Cardiac fibroblast (primary cell): ENCODE measurements at regions not wholly inside any gene's neighbourhood (a gene's known extent, or its start where the extent isn't known, plus 50 kb on each side); places are given as distances from the start of the nearest gene placed in this dataset.

Experiments used
- DNase-seq, 2 donors: peaks; one replicate each; pipeline versions ENCODE4 v3.0.0 to v3.0.0-alpha.2; 2010; ENCODE audit warnings: low read depth in 2 of 2
- H3K4me3 ChIP-seq, 2 donors: replicated peaks in 1 of 2; 1 replicate in 1 of 2; 2 replicates in 1 of 2; pipeline ENCODE4 v1.5.1; 2011; ENCODE audit warnings: low read depth in 2 of 2, low read length in 2 of 2, mild to moderate bottlenecking in 2 of 2, moderate library complexity in 1 of 2
- TF ChIP-seq, protein P1 (sequence below): IDR thresholded peaks from one replicate; pipeline ENCODE4 v1.5.1; 2011; ENCODE audit warnings: low read depth, mild to moderate bottlenecking, low read length, inconsistent platforms

DNA sequence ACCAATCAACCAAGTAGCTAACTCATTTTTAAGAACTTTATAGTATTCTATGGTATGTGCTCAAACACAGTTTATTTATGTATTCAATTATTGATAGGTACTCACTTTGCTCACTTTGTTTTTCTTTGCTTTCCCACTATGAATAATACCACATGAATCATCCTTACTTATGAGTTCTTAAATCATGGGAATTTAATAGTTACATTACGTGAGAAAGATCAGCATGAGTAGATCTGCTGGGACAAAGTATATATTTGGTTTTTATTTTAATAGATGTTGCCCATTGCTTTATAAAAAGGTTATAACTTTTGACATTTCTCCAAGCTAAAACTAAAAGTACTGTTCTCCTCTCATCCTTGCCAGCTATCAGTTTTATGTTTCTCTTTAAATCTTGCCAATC is 390.7 kb downstream of the LRATD1 start:
- TF ChIP-seq, protein P1, sequence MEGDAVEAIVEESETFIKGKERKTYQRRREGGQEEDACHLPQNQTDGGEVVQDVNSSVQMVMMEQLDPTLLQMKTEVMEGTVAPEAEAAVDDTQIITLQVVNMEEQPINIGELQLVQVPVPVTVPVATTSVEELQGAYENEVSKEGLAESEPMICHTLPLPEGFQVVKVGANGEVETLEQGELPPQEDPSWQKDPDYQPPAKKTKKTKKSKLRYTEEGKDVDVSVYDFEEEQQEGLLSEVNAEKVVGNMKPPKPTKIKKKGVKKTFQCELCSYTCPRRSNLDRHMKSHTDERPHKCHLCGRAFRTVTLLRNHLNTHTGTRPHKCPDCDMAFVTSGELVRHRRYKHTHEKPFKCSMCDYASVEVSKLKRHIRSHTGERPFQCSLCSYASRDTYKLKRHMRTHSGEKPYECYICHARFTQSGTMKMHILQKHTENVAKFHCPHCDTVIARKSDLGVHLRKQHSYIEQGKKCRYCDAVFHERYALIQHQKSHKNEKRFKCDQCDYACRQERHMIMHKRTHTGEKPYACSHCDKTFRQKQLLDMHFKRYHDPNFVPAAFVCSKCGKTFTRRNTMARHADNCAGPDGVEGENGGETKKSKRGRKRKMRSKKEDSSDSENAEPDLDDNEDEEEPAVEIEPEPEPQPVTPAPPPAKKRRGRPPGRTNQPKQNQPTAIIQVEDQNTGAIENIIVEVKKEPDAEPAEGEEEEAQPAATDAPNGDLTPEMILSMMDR = no peak
- peak in 1 of 2 donors; percentile 12 for DNase-seq
- no peak overlapping the region for H3K4me3 ChIP-seq

DNA sequence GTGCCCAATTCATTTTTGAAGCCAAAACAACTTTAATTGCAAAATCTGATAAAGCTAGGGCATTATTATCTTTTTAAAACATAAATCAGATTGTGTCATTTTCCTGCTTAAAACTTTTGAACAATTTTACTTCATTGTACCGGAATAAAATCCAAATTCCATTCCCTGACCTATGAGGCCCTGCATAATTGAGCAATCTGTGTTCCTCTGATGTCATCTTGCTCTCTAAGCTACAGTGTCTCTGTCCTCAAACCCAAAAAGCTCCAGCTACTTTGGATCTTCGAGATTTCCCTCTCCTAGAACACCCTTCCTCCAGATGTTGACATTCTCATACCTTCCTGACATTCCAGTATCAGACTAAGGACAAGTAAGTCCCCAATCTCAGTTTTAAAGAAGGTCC is 395.9 kb downstream of the LRATD1 start:
- no peak for DNase-seq
- TF ChIP-seq, protein P1 = no peak
- no peak overlapping the region for H3K4me3 ChIP-seq

DNA sequence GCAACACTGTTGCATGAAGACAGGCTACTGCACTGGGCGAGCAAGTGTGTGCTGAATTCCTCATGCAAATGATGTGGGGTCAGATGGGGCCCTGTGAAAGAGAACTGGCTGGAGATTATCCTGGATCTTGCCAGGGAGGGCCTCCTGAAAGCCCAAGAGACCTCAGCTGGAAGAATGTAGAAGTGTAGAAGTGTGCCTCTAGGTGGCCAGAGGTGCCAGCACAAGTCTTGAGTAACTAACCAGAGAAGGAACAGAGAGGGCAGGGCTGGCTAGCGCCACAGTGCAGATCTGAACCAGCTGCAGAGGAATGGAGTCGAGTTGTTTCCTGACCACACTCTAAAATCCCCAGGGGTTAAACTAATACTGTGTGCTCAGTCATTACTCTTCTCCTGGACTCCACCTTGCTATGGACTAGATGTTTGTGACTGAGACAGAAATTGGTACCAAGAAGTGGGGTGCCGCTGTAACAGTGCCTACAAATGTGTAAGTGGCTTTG is 399.3 kb downstream of the LRATD1 start:
- DNase-seq = no peak
- H3K4me3 ChIP-seq = no peak overlapping the region
- TF ChIP-seq, protein P1 = no peak

DNA sequence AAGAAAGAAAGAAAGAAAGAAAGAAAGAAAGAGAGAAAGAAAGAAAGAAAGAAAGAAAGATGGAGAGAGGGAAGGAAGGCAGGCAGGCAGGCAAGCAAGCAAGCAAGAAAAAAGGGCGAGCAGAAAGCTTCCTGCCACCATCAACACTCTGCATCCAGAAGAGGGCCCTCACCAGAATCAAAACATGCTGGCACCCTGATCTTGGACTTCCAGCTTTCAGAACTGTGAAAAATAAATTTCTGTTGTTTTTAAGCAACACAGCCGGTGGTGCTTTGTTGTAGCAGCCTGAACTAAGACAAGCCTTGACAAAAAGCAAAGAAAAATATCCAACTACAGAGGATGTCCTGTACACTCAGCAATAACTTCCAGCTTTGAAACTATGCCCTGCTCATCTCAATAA is 401.7 kb downstream of the LRATD1 start:
- H3K4me3 ChIP-seq = no peak overlapping the region
- no peak for DNase-seq
- TF ChIP-seq, protein P1 = no peak

DNA sequence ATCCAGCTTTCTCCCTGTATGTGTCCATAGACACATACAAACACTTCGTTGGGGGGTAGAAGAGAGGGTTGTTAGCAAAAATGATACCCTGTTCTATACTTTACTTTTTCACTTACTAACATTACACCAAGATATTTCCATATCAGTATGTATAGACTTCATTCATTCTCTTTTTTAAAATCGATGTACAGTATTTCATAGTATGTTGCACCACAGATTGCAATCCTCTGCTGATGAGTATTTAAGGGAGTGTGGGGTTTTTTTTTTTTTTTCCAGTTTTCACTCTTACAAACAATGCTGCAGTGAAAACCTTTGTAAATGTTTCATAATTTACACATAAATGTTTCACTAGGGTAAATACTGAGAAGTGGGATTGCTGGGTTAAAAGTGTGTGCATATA is 402.3 kb downstream of the LRATD1 start:
- DNase-seq = no peak
- TF ChIP-seq, protein P1 = no peak
- H3K4me3 ChIP-seq = no peak overlapping the region

DNA sequence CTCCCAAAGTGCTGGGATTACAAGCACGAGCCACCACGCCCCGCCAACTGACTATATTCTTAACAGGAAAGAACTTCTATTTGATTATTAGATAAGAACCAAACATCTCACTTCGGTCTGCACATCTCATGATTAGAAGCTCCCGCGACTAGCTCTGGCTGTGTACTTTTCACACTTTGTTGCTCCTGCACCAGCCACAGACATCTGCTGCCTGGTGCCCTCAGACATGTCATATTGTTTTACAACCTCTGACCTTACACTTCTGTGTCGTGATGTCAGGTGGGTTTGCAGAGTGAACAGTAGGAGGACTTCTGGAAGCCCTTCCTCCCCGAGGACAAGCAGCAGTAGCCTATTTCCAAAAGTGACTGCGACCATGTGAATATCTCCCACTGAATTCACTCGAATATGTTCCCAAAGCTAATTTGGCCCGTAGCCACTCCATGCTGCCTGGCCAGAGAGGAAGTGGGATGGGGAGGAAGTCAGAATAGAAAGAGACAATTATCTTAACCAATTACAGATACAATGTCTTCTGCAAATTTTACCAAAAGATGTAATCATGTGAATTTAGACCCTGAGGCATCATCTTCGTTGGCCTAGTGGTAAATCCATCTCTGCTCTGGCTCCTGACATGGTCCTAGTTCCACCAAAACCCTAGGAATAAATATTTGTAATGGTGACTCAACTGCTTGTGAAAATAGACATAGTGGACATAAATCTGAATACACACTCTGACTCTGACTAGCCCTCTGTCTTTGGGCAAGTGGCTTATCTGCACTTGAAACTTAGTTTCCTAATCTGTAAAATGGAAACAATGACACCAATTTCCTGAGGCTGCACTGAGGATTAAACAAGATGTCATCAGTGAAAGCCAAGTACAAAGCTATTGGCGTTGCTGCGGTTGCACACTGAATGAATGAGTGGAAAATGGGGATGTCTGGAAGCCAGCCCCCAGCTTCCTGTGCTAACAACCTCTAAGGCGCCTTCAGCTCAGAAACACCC is 406.1 kb downstream of the LRATD1 start:
- TF ChIP-seq, protein P1 = no peak
- DNase-seq = no peak
- no peak overlapping the region for H3K4me3 ChIP-seq
